Omental fat pad (tissue), 3 donors: ENCODE measurements at regions not wholly inside any gene's neighbourhood (a gene's known extent, or its start where the extent isn't known, plus 50 kb on each side); places are given as distances from the start of the nearest gene placed in this dataset.
"Not testable (repeated sequence)": the region's sequence is repeated elsewhere in the genome, so short reads cannot be mapped to it uniquely, and the experiment has no call there.

Experiments used
- ATAC-seq: fragments of 150-250 bp; one replicate; pipeline ENCODE4 v1.9.1; 2016; ENCODE audit warnings: mild to moderate bottlenecking, moderate library complexity; ENCODE audit not compliant: low FRiP score
- DNase-seq: peaks from one replicate; pipeline ENCODE4 v3.0.0-alpha.2; 2019; ENCODE audit warnings: low spot score
- CTCF ChIP-seq, 3 donors: fragments of 450-650 bp; IDR thresholded peaks; one replicate each; pipeline ENCODE4 v1.5.1; 2016 to 2017; ENCODE audit warnings: antibody characterized with exemption in 3 of 3, mild to moderate bottlenecking in 3 of 3, moderate library complexity in 2 of 3

- not testable (repeated sequence) for ATAC-seq
Observed at GRCh38 chr17:22044706-22045246, 352.5 kb downstream of the KCNJ18 start.

GRCh38 chr17:22047521-22047920 is 355.2 kb downstream of the KCNJ18 start:
- not testable (repeated sequence) for DNase-seq, ATAC-seq

More at GRCh38 chr17:22044706-22045246, 352.5 kb downstream of the KCNJ18 start:
- not testable (repeated sequence) for DNase-seq

GRCh38 chr17:22048226-22048625 is 355.9 kb downstream of the KCNJ18 start:
- ATAC-seq: not testable (repeated sequence)

GRCh38 chr17:22050766-22051165 is 358.4 kb downstream of the KCNJ18 start:
- ATAC-seq: not testable (repeated sequence)

More at GRCh38 chr17:22048226-22048625, 355.9 kb downstream of the KCNJ18 start:
- DNase-seq: not testable (repeated sequence)

GRCh38 chr17:22052715-22053114 is 360.4 kb downstream of the KCNJ18 start:
- not testable (repeated sequence) for ATAC-seq, DNase-seq

More at GRCh38 chr17:22050766-22051165, 358.4 kb downstream of the KCNJ18 start:
- DNase-seq: not testable (repeated sequence)

GRCh38 chr17:22056566-22056965 is 364.2 kb downstream of the KCNJ18 start:
- not testable (repeated sequence) for DNase-seq

GRCh38 chr17:22075918-22076317 is 383.6 kb downstream of the KCNJ18 start:
- not testable (repeated sequence) for DNase-seq, ATAC-seq

More at GRCh38 chr17:22056566-22056965, 364.2 kb downstream of the KCNJ18 start:
- ATAC-seq: not testable (repeated sequence)

- DNase-seq, ATAC-seq: not testable (repeated sequence)
Observed at GRCh38 chr17:22088589-22088988, 396.3 kb downstream of the KCNJ18 start.

GRCh38 chr17:22090263-22090935 is 398.1 kb downstream of the KCNJ18 start:
- DNase-seq: no peak
- no peak for TF ChIP-seq CTCF (IDR thresholded peaks at IDR 0.05)
- ATAC-seq: no peak

- DNase-seq, ATAC-seq: not testable (repeated sequence)
Observed at GRCh38 chr17:22091041-22091679, 398.8 kb downstream of the KCNJ18 start.

- not testable (repeated sequence) for ATAC-seq, DNase-seq
Observed at GRCh38 chr17:22091840-22092239, 399.5 kb downstream of the KCNJ18 start.

GRCh38 chr17:22095414-22095813 is 403.1 kb downstream of the KCNJ18 start:
- not testable (repeated sequence) for ATAC-seq, DNase-seq

GRCh38 chr17:22099633-22100032 is 407.3 kb downstream of the KCNJ18 start:
- DNase-seq, ATAC-seq: not testable (repeated sequence)
